Left hindlimb (tissue), 1 donor: ENCODE measurements at regions not wholly inside any gene's neighbourhood (a gene's known extent, or its start where the extent isn't known, plus 50 kb on each side); places are given as distances from the start of the nearest gene placed in this dataset.

Source experiments
- DNase-seq: peaks from one replicate; pipeline ENCODE4 v3.0.0-alpha.2; 2018

GRCh38 chr22:23522623-23523251 is 57.4 kb downstream of the IGLL1 start:
- DNase-seq = peak; percentile 55

GRCh38 chr22:23521441-23522113 is 58.5 kb downstream of the IGLL1 start:
- peak; percentile 94 for DNase-seq

- DNase-seq = peak; percentile 76
Measured at GRCh38 chr22:23520863-23521440, 59.1 kb downstream of the IGLL1 start.

DNA sequence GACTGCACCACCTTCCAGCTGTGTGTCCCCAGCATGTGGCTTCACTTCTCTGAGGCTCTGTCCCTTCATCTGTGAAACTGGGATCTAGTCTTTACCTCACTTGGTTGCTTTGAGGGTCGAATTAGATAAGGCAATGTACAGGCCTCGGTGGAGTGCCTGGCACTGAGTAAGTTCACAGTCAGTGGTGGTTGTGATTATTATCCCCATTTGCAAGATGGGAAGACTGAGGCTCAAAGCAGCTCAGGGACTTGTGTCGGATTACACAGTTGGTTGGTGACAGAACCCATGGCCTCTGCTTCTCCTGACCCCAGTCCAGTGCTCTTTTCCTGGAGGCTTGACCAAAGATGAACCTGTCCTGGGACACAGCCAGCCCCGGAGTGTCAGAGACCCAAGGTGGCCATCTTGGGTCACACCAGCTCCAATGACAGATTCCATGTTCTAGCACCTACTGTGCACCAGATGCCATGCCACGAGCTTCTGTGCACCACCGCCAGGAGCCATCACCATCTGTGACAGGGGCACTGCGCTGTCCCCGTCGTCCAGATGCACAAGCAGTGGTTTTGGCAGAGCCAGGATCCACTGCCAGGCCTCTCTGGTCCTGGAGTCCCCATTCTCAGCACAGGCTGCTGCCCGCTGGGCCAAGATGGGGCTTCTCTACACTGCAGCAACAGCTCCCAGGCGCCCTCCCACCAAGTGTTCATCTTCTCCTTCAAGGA is 60.5 kb downstream of the IGLL1 start:
- DNase-seq = no peak

- DNase-seq = no peak
Measured at GRCh38 chr22:23518376-23519187, 61.5 kb downstream of the IGLL1 start.

GRCh38 chr22:23517804-23518375 is 62.2 kb downstream of the IGLL1 start:
- DNase-seq = no peak

DNA sequence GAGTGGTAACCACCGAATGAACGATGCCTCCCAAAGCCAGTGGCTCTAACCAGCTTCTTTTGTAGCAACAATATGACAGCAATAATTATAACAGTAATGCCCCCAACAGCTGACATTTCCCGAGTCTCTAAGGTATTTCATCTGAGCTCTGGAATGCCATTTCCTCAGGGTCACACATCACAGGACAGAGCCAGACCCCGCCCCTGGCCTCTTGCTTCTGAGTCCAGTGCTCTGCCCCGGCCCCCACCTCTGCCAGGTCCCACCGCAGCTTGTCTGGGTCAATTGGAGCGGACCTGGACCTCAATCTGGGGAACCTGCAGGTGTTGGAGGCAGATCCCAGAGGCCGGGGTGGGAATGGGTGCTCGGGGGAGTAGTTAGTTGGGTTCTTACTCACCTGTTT is 63.8 kb downstream of the IGLL1 start:
- no peak for DNase-seq

DNA sequence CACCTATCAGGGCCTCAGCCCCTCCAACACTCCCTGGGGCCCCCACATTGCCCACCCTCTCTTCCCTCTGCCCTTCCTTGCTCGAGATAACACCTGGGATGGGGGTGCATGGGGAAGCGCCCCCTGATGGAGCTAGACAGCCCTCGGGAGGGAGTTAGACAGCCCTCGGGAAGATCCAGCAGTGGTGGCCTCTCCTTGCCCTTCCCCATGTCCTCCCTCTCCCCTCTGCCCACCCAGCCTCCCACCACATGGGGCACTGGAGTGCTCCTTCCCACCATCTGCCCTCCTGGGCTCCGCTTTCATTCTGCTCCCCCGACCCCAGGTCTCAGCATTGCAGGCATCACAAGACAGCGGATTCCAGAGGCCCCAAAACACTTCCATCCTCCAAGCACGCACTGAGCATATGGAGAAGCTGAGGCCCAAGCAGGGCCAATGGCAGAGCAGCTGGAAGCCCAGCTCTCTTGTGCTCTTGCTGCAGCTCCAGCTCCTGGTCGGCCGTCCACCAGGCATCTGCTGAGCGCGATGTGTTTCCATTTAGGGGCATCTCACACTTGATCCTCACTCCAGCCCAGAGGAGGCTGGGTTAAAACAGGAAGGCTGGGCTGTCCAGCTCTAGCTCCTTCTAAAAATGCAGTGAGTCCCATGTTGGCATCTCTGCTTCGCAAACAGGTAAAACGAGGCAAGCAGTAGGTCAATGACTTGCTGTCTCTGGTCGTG is 65.6 kb downstream of the IGLL1 start:
- DNase-seq = no peak

DNA sequence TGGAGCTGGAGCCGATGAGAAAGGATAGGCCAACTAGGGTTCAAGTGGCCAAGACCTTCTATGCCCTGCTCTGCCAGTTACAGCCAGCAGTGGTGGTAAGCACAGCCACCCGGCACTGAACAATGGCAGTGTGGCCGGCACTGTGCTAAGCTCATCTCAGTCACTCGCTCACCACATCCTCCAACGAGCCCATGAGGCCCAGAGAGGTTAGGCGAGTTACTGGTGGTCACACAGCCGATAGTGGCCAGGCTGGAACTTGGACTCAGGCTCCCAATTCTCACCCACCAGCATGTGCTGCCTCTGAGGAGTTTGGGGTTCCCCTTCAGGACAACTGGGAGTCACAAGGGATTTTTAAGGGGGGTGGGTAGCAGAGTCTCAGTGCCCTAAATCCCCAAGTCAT is 66.4 kb downstream of the IGLL1 start:
- DNase-seq = no peak

DNA sequence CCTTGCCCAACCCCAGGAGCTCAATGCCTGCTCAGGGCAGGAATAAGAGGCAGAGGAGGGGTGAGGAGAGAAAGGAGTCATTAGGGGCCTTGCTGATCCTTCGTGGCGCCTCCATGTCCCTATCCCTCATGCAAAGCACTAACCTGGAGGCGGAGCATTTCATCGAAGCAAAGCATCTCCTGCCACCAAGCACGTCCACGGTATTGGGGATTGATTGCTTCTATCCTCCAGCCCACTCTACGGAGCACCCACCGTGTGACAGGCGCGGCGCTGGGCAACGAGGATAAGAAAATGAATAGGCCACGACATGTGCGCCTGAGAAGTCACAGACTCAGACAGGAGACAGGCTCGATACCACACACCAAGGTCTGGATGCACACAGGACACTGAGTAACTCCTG is 67.0 kb downstream of the IGLL1 start:
- DNase-seq = no peak

DNA sequence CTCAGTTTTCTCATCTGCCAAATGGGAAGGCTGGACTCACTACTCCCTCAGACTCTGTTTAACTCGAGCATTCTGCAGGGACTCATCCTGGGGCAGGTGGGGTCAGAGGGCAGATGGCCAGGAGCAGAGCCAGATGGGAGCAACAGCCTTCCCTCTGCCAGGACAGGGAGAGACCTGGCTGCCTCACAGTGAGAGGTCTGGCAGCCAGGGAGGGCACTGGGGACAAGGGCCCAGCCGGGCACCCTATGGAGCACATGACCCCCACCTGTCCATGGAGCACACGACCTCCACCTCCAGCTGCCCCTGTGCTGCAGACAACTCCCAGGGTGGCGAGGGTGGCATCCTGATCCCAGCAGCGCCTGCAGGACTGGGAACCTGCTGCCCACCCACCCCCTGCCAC is 67.4 kb downstream of the IGLL1 start:
- DNase-seq = no peak

- DNase-seq = no peak
Measured at GRCh38 chr22:23512348-23512705, 67.8 kb downstream of the IGLL1 start.

DNA sequence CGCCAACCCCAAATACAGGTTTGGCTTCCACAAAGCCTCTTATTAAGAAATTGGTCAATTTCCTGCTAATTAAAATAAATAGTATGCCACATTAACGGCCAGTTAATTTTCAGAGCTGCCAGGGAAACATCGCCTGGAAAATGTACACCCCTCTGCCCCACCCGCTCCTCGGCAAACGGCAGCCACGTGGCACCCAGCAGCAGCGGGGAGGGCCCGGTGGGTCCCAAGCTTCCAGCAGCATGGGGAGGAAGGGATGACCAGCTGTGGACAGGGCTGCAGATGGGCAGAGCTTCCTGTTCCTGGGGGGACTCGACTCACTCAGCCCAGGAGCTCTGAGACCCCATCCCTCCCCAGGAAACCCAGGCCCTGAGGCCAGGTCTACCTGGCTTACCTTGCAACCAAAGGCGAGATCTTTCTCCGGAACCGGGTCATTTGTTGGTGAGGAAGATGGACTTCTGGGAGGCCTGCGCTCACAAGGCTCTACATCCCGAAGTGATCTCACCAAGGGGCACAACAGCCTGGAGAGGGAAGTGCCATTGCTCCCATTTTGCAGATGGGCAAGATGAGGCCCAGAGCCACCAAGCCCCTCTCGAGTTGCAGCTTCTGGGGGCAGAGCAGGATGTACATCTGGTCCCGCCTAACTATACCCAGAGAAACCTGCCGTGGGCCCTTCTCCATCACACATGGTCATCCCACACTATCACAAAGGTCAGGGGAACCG is 68.3 kb downstream of the IGLL1 start:
- DNase-seq = no peak

- no peak for DNase-seq
Measured at GRCh38 chr22:23509571-23510302, 70.4 kb downstream of the IGLL1 start.

DNA sequence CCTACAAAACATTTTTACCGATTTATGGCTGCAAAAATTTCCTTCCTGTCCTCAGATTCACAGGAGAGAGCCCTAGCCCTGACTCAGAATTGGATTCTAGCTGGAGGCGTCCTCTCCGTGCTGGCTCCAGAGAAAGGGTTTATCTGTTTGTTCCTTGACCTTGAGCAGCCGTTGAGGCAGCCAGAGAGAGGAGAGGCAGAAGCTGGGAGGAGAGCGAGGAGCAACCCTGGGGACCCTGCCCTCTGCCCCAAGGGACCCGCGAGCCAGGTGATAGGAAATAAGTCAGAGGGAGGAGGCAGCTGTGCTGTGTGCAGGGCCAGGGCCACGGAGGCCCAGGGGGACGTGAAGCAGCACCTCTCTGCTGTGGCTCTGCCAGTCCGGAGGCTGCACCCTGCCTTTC is 75.6 kb downstream of the IGLL1 start:
- no peak for DNase-seq

GRCh38 chr22:23503736-23504440 is 76.2 kb downstream of the IGLL1 start:
- no peak for DNase-seq

- no peak for DNase-seq
Measured at GRCh38 chr22:23503142-23503541, 76.9 kb downstream of the IGLL1 start.

GRCh38 chr22:23501708-23502107 is 78.4 kb downstream of the IGLL1 start:
- no peak for DNase-seq

- DNase-seq = no peak
Measured at GRCh38 chr22:23501261-23501619, 78.8 kb downstream of the IGLL1 start.
